Dermis microvascular lymphatic vessel endothelial cell (primary cell): ENCODE measurements at regions not wholly inside any gene's neighbourhood (a gene's known extent, or its start where the extent isn't known, plus 50 kb on each side); places are given as distances from the start of the nearest gene placed in this dataset.

Experiments used
- DNase-seq, 2 donors: peaks; one replicate each; pipeline versions ENCODE4 v3.0.0 to v3.0.0-alpha.2; 2010; ENCODE audit warnings: low read depth in 2 of 2

DNA sequence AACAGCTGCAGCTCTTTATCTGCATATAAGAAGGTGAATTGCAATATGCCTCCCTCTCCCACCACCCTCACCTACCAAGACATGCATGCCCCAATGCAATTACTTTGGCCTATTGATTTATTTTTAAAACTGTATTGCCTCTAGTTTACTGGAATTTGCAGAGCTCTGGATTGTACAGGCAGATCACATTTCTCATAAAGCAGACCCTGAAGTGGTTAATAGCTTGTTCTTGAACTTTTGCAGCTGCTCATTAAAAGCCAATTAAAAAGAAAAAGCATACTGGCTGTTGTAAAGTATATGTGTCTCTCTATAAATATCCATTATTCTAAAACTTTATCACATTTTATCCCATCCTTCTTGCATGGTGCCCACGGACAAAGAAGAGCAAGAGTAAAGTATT is 221.5 kb upstream of the TOPAZ1 start:
- DNase-seq, result no peak

DNA sequence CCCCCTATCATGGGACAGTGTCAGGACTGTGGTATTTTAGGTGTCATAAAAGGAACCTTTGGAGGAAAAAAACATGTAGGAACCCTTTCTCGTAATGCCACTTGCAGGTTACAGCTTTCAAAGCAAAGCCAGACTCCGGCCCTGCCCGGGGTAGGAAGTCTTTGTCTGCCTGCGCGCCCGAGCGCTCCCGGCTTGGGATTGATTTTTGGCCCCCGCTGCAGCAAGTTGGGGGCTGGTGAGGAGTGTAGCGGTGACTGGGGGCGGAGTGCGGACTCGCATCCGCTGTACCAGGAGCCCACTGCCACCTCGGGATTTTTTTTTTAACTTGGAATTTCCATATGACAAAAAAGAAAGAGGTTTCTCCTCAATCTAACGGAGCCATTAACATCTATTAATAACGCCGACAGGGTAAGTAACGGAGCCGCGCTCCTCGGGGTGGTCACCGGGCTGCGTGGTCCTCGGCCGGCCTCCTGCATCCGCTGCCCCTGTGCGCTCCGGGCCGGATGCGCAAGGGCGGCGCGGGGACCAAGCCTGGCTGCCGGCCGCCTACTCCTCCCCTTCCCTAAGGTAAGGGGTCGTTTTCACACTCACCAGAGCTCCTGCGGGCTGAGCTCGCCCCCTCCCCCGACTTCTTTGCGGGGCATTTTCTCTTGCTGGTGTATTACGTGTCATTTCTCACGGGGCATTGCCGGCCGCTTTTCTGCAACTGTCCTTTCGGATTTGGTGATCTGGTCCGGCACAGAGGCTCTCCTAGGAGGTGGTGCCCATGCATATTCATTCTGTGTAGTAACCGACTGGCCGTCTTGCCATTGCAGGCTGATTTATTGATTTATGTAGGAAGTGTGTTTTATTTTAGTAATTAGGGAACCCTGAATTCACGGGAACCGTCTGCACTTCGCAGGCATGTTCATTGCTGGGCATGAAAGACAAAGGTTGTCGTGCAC is 219.8 kb upstream of the TOPAZ1 start:
- no peak for DNase-seq

DNA sequence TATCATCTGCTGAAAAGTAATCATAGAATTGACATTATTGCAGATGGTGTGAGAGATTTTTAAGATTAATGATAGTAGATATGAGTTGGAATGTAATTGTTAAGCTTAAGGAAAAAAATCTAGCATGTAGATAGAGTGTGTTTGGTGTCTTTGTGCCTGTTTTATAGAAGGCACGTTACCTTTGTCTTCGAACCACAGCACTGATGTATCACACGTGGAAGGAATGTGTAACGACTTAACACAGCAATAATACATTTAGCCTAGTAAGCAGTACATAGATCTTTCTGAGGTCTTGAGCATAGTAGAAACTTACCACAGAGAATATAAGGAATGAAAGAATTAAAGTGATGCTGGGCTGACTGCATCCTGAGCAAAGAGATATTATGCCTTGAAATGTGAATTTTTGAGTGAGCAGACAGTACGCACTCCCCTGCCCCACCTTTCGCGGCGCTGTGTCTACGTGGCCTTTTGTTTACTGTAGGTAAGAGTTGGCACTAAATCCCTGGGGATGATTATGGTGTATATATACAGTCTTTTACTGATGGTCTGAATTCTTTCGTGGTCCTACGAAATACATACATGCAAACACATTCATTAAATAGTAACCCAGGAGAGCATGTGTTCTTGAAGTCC is 217.6 kb upstream of the TOPAZ1 start:
- no peak for DNase-seq

DNA sequence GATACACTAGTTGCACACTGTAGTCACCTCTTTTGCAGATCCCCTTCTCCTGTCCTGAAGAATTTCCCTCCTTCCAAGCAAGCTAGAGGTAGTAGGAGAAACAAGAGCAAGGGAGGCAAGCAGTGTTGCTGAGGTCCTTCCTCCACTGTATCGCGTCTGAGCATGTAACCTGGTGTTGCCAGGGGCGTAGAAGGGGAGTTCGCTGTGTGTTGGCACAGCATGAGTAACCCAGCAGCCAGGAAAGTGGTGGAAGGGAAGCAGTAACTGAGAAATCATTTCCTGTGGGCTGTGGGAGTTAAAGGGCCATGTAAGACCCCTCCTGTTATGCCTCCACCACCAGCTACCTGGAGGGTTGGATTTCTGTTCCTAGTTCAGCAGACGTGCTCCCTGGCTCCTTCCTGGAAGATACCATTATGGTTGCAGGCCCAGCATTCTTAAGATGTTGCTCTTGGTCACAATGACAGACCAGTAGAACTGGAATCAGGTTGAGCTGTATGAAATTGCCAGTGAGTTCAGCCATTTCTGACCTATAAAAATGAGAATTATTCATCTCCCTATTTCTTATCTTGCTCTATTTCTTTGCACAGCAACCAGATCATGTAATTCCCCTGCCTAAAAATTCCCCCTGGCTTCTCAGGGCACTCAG is 215.3 kb upstream of the TOPAZ1 start:
- no peak for DNase-seq

DNA sequence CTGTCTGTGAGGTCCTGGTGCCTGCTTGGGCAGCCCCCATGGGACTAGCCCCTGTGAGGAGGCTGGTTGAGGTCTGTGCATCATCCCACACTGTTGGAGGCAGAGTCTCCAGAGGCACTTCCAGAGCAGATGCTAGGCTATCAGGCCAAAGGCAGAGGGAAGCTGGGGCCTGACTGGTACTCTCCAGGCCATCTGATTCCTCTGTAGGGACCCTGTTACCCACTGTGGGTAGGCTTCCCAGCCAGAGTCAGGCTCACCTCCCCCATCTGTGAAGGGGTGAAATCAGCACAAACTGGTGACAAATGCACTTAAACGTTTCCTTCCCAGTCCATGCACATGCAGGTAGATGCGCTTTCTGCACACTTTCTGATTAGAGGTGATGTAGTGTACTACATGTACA is 212.6 kb upstream of the TOPAZ1 start:
- no peak for DNase-seq

DNA sequence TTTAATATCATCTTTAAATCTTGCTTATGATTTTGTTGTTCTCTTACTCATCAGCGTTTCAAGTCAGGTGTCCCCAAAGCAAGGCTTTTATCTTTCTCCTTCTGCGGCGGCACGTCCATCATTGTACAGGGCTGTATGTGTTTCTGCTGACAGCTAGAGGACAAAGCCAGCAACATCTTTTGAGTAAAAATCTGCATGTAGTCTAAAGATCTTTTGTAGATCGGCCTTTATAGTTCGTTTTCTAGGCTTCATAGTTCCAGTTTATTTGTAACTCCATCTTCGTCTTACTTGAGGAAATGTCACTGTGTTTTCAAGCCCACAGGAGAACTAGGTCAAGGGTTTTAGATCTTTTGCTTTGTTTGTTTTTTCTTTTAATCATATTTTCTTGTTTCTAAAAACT is 211.4 kb upstream of the TOPAZ1 start:
- DNase-seq, result no peak

DNA sequence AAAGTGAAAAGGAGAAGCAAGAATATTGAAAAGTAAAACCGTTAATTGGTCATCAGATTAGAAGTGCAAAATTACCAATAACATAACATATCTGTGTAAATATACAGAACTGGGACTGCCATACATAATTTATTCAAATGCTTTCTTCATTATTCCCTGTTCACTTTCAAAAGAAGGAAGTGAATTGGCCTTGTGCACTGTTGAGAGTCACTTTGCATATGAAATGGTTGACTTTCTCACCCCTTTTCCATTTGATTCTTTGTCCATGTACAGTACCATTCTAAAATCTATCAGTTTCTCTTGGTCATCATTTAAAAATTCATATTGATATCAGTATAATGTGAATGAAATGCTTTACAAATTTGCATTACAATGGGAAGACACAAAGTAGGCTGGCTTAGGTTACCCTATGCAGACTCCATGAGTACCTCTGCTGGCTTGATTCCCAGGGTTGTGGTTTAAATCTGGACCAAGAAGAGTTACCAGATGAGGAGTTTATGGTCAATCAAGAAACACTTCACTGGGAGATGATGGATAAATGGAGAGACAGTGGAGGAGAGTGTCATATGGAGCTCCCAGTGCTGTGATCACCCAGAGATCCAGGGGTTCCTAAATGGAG is 210.9 kb upstream of the TOPAZ1 start:
- DNase-seq, result no peak

DNA sequence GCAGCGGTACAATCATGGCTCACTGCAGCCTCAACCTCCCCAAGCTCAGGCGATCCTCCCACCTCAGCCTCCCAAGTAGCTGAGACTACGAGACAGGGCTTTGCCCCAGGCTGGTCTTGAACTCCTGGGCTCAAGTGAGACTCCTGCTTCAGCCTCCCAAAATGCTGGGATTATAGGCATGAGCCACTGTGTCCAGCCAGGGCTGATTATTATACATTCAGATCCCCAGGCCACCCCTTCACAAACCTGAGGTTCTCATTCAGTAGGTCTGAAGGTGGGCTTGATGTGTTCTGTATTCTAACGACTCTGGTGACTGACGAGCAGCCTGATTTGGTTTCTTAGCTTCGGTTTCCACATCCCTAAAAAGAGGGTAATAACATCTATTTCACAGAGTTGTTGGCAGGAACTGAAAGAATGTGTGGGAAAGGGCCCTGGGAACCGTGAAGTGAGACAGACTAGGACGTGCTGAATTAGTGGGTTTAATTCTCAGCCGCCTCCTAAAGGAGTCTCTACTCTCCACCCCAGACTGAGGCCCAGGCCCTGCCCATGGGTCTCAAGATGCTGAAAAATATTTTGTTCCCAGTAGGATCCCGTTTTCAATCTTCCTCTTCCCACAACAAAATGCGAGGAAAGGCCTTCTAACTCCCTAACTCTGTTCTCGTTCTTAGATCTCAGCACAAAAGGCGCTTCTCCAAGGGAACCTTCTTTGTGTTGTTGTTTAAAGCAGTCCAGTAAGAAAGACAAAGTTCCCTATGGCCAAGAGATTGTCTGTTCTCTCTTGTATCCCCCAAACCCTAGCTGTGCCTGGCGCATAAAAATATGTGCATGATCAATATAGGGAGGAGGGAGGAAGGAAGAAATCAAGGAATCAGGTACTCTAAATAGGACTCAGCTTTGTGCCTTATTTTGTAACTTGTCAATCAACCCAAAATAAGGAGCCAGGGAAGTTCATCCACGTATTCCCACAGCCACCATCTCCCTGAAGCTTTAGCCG is 210.0 kb upstream of the TOPAZ1 start:
- DNase-seq, result no peak

DNA sequence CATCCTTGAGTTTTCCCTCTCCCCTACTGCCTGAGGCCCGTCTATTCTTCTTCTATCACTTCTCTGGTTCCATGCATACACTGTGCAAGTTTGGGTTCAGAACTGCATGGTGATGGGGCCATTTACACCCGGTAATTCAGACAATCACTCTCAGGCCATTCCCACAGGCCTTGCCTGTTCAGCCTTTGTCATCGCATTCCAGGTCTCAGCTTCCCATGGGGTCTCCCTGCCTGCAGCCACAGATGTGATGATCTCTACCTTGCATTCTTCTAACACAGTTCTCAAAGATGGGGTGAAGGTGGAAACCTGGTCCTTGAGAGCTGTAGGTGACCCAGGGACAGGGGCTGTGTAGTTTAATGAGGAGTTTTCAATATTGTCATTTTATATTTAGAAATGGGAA is 209.2 kb upstream of the TOPAZ1 start:
- DNase-seq, result no peak

DNA sequence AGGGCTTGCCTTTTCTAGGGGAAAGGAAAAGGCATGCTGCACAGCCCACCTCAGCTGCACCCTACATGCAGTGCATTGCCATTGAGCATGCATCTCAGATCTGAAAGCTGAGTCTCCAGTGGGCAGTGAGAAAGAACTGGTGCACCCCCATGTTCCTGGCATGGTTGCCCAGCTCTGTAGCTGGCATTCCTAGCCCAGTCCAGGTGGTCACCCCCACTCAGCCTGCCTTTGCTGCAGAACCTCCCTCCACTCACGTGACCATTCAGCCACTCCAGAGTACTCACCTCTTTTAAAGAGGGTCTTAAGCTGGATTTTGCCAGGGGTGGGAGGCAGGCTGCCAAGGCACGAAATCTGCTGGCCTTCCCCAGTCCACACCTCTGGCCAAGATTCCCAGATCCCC is 208.6 kb upstream of the TOPAZ1 start:
- DNase-seq, result no peak

DNA sequence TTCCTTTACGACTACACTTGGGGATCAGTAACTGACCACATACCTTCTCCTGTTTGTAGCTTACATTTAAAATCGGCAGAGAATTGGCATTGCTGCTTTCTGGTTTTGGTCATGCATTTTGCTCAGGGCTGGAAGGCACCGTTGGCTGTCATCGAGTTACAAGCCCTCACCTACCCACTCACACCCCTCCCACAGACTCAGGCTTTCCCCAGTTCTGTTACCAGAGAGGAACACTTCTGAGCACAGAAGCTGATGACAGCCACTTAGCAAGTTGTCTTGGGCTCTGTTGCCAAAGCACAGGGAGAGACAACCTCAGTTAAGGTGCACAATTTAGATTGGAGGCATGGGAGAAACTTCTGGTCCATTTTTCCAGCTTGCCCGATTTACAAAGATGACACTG is 204.8 kb upstream of the TOPAZ1 start:
- no peak for DNase-seq

DNA sequence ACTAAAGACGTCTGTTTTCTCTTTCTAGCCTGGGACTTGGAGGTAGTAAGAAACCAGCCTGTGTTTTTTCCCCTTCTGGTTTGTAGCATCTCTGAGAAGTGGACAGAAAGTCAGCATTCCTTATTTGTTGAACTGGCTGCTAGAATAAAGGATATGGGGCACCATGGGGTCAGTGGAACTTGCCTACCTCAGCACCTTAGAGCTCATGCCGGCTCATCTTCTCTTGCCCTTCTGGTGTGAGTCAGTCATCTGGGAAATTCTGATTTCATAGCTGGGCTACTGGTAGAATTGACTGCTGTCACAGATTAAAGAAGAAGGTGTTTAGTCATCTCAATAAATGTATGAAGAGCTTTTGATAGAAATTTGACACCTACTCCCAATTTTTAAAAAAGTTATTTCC is 202.7 kb upstream of the TOPAZ1 start:
- no peak for DNase-seq

DNA sequence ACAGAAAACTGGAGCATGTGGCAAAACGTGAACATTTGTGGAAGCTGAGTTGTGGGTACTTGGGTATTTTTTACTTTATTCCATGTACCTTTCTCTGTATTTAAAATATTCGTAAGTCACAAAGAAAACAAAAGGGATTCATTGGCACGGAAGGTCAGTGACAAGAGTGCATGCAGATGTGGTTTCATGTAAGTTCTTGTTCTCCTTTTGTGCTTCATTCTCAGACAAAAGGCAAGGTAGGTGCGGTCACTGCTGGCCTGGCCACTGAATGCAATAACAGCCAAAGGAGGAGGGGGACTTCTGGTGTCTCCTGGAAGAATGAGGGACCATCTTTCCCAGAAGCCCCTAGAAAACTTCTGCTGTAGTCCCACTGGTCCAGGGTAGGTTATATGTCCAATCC is 200.0 kb upstream of the TOPAZ1 start:
- no peak for DNase-seq

DNA sequence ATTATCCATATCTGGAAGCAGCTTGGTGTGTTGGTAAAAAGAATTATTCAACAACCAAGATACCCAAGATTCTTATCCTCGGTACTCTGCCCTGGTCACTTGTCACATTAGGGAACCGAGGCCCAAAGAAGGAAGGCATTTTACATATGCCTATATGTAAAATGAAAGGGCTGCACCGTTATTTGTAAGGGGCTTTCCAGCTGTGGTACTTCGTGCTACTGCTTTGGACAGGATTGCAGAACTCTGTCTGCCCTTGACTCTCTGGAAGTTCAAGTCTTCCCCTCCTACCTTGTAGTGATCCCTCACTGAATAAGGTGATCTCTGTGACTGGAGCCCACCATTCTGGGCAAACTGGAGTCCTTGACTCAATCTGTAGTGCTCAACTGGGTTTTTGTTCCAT is 198.9 kb upstream of the TOPAZ1 start:
- no peak for DNase-seq

DNA sequence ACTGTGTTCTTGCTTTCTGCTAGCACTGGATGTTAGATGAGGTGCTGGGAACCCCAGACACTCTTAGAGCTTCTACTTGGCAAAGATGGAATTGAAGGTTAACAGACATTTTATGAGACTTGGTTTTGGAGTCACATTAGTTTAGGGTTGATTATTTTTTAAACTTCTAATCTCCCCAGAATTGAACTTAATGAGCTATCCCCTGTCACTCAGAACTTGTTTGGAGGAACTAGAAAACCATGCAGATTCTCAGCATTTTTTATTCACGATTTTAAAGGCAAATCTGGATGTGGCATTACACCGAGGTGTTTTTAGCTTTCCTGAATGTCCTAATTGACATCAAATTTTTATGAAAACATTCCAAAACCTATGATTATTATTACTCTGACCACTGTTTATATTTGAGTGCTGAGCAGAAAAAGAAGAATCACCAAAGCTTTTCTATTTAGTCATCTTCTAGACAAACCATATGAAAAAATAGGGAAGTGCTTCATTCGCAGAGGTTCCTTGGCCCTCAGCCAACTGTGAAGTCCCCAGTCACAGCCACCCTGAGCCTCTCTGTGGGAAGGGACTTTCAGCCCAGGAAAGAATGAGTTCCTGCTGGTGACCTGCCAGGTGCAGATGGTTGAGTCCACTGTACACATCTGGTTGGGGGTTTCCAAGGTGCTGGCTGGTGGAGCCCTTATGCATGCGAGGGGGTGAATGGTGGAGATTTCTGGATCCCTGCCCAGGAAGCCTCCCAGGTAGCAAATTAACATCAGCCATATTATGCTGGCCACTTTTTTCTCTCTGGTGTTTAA is 196.0 kb upstream of the TOPAZ1 start:
- DNase-seq, result peak; percentile 31 to 37

DNA sequence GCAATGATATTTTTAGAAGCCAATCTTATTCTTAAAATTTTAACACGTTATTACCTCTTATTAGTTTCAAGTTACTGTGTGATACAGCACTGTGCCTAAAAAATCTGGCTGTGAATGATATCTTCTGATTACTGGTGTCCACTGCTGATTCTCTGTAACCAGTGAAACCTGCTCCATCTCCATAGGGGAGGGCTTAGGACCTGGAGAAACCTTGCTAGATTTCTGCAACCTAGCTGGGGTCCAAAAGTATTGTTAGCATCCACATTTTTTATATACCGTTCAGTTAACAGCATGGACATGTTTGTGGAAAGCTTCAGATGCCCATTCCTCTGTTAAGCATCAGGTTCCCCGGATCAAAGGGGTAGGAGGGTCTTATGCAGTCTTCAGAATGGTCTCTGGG is 193.9 kb upstream of the TOPAZ1 start:
- no peak for DNase-seq

DNA sequence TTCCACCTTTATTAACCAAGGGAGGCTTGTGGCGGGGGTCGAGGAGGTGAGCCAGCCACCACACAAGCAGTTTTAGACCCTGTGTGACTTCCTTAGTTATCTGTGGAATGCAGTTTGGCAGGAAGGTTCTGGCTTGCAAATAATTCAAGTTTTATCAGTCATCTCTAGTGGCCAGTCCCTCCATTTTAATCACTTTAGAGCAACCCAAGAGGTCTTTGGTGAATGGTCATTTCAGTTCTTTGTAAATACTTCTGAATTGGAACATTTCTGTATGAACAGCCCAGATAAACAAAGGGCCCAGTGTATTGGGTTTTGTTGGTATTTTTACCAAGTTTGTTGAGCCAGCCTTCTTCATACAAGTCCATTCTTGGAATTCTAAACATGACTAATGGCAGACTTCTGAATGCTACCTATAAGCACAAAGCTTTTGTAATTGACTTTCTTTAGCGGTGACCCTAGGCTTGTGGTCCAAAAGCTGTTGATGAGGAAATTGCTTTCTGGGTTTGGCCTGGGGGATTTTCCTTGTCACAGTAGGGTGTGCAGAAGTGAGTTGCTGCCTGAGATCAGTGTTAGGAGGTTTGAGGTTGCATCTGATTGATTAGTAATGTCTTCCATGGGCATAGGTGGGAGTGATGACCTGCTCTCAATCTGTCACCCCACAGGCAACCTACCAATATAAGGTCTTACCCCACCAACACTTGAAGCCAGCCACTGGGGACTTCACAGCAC is 193.3 kb upstream of the TOPAZ1 start:
- DNase-seq, result no peak

DNA sequence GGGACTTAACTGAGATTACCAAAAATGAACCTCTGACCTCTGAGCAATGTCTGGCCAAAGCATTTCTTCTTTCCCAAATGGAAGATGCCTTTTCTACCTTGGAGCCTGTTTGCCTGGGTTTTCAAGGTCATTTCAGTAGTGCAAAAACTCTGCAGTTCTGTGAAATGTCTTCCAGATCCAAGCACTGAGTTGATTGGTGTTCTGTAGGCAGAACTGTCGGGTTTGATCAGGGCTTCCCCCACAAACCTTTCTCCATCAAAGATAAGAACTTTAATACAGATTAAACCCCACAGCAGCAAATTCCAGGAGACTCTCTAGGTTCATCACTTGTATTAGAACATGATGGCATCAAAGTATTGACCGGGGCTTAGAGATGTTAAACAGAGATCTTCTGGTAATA is 192.7 kb upstream of the TOPAZ1 start:
- no peak for DNase-seq

DNA sequence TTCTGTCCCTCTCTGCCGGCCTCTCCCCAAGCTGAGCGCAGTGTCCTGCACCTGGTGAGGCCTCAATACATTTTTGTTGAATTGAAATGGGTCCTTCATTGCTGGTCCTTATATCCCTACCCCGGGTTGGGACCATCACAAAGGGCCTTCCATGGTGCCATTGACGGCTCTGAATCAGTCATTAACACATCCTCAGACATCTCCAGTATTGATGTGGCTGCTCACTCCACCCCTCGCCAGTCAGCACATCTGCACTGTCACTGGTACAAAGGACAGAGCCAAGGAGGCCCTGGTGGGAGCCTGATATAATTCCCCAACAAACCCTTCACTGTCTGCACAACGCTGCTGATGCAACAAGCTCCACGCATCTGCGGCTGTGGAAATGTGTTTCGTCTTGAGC is 191.6 kb upstream of the TOPAZ1 start:
- no peak for DNase-seq

DNA sequence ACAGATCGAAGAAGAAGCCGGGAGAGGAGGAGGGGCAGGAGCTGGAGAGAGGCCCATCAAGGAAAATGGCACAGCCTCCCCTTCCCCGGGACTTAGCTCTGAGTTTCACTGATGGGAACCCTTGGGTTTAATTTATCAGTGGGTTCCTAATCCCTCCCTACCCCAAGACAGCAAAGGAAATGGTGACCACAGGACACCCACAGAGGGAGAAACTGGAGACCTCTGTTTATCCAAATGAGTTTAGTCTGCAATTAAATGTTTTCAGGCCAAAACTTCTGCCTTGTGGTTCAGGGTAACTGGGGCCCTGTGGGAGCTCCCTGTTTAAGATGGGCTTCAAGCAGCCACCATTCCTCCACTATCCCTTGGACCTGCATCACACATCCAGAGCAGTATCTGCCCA is 190.8 kb upstream of the TOPAZ1 start:
- no peak for DNase-seq
